HG03025 (cell line): ENCODE measurements at regions not wholly inside any gene's neighbourhood (a gene's known extent, or its start where the extent isn't known, plus 50 kb on each side); places are given as distances from the start of the nearest gene placed in this dataset.
A peak's percentile ranks its signal among the peaks of the same experiment; 100 is the strongest.

Experiments
- ATAC-seq: cut with Tn5 transposase; IDR thresholded peaks from one replicate; pipeline ENCODE4 v1.9.1; 2021; ENCODE audit warnings: mild to moderate bottlenecking, moderate library complexity; ENCODE audit not compliant: unreplicated experiment, low FRiP score

DNA sequence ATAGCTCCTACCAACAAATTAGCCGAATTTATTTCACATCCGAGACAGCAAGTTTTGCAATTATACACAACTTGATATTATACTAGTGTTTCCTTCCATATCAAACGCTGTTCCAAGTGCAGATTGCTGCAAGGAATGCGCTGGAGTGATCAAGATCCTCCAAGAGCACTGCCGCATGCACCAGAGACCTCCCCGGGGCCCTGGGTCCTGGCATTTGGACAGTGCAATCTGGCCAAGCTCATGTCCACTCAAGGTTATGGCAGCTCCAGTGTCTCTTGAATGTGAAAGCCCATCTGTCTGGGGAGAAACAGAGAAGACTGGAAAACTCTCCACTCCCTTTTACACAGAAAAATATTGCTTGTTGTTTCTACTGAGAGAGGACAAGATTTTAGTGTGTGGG lies 111.9 kb downstream of the HSPH1 start:
- no peak for ATAC-seq

DNA sequence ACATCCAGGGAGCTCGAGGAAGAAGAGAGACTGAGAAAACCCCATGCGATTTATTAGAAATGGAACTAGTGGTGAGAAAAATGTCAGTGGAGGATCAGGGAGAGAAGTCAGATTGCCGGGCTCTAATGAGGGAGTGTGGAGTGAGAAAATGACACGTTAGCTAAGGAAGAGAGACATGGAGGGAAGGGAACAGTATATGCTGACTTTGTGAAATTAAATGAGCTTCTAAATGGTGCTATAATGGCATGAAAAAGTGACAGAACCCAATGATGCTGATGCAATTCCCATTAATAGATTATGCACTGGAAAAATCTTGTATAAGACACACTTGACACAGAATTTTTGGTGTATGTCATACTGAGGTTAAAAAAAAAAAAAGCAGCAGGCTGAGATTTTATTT lies 112.6 kb downstream of the HSPH1 start:
- ATAC-seq, result no peak

DNA sequence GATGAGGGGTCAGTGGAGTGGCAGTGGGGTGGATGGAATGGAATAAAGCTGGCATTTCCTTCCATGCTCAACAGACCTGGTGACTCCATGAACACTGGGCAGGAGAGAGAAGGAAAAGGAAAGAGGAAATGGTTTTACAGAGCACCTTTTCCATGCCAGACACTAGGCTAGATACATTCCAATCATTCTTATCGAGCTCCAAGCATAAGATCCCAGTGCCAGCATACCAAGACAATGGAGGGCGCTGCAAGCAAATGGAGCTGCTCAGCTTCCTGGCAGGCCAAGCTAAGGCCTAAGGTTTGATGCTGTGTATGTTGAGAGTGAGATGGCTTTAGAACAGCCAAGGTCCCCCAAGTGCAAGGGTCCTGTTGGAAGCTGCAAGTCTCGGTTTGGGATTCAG lies 113.2 kb downstream of the HSPH1 start:
- ATAC-seq, result no peak

DNA sequence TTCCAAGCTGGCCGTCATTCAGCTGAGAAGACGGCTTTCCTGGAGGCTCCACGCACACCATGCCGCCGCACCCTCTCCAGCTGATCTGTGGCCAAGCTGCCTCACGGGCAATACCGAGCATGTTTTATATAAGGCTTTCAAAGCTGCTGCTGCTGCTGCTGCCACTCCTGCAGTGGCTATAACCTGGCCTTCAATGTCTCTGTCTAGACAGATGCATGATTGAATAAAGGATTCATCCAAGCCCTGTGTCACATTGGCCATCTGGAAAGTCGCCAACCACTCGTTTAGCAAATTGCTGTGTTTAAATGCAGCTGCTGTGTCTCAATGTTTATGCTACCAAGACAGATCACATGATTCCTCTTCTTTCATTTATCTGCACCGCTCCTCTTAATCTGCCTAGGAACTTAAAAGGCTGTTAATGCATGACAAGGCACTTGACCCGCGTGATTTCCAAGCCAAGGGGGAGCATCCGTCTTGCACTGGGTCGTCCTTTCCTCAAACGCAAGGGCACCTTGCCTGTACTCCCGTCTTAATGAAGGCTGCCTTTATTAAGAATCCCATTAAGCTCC lies 114.3 kb downstream of the TEX26 start:
- no peak for ATAC-seq

DNA sequence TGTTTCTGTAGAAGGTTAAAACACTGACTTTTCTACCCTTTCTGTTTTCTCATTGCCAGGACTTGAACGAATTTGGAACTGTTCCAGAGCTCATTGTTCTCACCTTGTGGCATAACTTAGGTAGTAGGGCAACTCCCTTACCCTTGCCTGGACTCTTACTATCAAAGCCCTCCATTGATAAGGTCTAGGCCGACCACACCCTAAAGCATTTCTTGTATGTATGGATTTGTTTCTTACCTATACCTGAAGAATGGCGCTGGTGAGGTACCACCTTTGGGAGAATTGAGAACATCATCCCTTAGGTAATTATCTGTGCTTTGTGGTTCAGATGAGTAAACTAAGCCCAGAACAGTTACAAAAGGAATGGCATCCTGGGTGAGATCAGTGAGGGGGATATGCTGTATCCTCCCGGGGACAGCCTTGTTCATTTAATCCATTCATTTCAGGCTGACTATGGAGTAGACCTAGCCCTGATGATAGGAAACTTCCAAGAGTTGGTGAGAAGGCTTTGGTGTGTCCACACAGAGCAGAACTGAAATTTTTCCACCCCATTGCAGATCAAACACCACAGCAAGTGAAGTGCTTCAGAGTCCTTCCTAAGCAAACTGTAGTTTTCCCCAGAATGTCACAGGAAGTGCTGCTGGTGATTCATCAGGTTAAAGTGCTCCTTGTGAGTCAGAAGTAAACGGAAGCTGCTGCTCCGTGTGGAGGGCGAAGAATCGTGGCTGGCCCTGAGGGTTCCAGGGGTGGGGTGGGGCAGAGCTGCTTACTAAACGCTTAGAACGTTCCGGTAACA lies 113.0 kb downstream of the TEX26 start:
- ATAC-seq, result no peak

DNA sequence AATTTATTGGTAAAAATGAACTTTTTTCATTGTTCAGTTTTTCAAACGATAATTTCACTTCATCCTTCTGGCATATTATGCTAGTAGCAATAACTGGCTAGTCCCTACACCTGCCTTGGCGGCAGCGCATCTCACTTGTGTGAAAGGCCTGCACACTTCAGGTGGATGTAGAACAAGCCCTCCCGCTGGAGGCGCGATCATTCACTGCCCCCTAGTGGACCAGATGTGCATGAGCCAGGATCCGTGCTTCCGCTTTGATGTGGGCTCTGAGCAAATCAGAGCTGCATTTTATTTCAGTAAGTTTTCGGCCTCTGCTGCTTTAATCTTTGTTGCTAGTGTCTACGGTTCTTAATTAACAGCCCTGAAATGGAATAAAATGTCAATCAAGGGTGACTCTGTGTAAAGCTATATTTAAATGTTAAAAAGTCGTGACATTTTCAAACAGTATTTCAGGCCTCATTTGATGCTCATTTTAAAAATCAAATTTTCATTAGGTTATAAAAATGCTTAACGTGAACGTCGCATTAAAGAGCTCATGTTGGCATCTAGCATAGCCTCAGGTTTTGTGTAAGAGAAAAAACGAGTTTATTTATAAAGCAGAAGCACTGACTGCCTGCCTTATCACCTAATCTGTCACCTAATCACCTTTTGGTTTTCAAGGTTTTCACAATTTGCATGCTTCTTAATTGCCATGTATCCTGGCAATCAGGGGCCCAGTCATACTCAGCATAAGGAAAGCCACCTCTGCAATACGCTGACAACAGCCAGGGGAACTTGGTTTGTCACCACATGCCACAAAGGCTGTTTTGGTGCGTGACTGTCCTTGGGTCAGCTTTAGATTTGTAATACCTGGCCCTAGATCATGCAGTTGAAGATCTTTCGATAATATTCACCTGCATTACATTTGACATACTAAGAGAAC lies 112.2 kb downstream of the TEX26 start:
- ATAC-seq, result peak; percentile 91

DNA sequence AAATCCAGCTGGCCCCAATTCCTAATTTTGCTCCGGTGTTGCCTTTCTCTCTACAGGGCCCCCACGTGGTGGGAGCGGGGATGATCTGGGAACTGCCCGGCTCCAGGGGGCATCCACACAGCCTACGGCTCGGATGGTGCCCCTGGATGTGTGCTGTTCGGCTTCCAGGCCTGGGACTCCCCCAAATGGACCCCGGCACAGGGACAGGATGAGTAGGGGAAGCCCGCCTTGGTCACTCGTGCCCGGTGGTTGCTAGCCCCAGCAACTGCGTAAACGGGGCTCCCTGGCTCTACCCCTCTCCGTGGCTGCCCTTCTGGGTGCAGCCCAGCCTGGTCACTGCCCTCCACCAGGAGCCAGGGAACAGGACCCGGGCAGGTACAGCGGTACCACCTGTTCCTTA lies 111.5 kb downstream of the TEX26 start:
- ATAC-seq, result peak; percentile 6

DNA sequence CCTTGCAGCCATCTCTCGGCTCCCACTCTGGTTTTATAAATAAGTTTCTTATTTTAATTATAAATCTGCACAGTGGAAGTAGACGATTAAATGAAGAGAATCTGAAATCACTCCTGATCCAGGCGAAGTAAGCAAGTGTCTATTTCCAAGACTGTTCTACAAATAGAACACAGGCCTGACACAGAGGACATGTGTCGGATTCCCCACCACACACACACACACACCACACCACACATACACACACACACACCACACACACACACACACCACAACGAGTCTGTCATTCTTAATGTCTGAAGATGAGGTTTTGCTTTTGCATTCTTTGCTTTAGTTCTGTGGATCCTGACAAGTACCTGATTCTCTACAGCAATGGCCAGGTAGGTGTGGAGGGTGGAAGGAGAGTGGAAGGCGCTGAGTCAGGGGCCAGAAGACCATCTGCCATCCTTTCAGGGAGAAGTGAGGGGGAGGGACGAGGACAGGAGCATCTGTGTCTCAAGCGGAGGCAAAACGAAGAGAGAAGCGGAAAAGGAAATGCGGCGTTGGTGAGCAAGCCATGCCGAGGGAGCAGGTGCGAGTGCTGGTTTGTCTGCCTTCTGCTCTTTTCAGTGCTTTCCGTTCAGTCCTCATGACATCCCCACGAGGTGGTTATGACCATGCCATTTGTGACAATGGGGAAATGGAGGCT lies 110.2 kb downstream of the TEX26 start:
- no peak for ATAC-seq

DNA sequence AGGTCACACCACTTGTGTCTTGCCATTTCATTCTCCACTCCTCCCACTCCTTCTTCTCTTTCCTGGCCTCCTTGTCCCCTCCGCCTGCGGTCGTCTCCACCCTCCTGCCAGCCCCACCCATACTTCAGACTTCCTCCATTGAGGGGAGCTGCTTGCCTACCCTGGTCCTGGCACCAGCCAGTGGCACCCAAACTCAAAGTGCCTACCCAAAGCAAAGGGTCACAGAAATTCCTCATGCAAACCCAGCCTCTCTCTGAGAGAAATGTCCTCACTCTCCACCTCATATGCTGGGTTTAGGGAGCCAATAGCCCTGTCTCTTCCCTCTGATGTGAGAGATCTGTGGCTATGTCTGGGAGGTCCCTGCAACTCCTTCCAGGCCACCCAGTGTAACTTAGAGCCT lies 109.6 kb downstream of the TEX26 start:
- no peak for ATAC-seq

DNA sequence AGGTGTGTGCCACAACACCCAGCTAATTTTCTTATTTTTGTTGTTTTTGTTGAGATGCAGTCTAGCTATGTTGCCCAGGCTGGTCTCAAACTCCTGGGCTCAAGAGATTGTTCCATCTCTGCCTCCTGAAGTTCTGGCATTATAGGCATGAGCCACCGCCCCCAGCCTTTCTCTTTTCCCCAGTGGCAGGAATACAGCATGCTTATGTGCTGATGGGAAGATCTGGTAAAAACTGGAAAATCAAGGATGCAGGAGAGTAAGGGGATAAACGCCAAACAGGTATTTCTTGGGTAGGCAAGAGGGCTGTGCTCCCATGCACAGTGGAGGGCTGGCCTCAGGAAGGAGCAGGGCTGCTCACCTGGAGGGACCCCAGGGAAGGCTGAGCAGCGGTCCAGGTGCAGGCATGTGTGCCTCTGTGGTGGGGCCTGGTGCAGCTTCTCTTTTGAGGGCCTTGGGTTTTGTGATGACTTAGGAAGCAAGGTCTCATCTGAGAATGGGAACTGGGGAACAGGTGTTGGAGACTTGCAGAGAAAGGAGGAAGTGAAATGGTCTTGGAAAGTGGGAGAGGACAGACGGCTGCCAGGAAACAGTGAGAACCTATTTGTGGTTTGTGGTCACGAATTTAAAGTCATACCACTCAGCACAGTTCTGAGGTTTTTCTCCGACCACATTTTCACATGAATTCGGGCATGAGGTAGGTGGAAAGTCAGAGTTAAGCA lies 106.5 kb downstream of the TEX26 start:
- peak; percentile 75 for ATAC-seq

DNA sequence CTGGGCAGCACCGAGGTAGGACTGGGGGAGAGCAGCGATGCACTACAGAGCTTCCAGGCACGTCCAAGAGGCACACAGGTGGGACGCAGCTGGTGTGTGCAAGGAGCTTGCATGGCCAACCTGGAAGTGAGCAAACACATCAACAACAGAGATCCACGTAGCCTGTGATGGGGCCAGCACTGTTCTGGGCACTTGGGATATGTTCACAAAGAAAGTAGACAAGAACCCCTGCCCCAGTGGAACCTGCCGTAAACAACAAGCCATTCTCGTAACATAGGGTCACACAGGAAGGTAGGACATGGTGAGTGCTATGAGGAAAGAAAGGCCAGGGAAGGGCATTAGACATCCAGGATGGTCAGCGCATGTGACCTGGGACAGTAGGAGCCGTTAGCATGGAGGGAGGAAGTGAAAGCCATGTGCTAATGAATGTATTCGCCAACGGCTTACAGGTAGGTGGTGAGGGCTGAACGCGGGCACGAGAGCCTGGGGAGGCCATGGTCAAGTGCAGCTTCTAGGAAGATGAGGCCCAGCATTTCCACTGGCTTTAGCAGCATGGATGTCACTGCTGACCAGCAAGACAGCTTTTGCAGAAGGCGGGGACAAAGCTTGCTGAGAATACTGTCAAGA lies 105.5 kb downstream of the TEX26 start:
- no peak for ATAC-seq

DNA sequence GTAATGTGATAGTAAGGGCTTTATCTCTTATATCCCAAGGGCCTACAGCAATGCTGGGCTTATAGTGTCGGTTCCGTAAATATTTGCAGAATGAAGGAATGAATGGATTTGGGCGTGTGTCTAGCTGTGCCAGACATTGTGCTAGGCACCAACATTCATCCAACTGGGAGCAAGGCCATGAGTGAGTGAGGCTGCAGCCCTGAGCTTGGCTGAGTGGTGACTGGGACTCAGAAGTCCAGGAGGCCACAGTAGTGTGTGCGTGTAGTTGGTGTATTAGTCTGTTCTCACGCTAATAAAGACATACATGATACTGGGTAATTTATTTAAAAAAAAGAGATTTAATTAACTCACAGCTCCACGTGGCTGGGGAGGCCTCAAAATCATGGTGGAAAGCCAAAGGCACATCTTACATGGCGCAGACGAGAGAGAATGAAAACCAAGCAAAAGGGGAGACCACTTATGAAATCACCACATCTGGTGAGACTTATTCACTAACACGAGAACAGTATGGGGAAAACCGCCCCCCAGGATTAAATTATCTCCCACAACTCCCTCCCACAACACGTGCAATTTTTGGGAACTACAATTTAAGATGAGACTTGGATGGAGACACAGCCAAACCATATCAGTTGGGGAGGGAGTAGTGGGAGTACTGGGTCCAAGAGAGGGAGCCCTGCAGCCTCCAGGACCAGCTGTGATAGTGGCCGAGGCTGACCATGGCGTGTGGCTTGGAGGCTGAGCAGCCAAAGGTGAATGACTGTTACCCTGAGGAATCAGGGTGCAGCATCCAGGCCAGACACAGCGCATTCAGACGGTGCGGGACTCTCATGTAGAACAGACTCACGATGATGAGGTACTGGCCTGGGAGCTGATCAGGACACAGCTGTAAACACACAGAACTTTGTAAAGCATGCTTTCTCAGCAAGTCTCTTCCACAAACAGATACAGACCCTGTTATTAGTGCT lies 104.6 kb downstream of the TEX26 start:
- ATAC-seq, result no peak

DNA sequence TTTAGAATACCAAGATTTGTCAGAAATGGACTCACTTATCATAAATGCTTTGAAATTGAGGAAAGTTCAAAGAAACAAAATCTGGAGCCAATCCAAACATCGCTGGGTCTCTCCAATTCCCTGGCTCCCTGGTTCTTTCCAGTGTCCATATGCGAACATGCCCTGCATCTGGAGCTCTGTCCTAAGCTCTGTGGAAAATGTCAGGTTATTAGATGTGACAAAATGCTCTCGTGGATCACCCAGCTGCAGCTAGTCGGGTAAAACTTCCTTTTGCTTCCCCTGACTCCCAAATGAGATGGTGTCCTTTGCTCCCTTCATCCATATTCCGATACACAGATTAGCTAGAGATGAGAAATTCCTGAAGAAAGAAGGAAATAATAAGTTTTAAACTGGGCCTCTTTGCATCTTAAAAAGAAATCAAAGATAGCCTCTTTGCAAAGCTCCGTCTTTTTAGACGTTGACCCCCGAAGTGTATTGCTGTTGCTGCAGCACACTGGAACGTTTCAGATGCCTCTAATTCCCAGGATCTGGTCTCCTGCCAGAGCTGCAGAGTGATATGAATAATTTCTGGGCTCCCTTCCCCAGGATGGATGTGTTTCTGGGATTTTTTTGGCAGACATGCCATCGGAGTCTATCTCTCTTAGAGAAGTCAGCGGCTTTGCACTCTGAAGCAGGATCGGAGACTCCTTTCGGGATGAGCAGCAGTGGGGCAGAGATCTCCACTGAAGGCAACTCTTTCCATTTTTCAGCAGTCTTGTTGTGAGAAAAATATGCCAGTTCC lies 102.9 kb downstream of the TEX26 start:
- ATAC-seq, result no peak

DNA sequence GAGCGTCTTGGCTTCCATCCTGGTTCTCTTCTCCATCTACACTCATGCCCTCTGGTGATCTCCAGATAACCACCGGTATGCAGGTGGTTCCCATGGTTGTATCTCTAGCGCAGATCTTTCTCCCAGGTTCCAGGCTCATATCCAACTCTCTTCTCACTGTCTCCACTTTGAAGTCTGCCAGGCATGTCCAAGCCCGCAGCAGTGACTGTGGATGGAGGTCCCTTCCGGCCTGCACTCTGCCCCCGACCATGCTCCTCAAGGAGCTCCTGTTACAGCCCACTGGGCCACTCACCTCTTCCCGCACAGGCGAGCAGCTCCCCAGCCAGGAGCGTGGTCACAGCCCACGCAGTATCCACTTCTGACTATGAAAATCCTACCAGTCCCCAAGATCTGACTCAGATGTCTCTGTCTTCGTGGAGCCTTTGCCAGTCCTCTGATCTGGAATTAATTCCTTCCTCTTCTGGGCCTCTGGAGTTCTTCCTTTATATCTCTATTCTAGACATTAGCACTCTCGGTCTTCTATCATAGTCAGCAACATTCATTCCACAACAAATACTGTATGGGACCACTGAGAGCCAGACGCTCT lies 100.2 kb downstream of the TEX26 start:
- ATAC-seq, result no peak

DNA sequence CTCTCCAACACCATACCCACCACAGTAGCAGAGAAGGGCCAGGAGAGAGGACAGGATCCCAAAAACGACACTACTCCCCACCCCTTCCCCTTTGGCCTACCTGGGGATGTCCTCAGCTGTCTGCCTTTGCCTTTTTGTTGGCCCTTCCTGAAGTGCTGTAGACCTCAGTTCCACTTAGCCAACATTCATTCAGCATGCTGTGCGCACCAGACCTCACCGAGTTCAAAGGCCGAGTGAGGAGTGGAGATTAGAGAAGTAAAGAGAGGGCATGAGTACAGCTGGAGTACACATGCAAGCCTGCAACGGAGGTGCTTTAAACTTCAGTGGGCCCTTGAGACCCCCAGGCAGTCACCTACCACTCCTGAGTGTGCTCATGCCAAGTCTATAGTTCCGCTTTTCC lies 99.0 kb downstream of the TEX26 start:
- ATAC-seq, result no peak

DNA sequence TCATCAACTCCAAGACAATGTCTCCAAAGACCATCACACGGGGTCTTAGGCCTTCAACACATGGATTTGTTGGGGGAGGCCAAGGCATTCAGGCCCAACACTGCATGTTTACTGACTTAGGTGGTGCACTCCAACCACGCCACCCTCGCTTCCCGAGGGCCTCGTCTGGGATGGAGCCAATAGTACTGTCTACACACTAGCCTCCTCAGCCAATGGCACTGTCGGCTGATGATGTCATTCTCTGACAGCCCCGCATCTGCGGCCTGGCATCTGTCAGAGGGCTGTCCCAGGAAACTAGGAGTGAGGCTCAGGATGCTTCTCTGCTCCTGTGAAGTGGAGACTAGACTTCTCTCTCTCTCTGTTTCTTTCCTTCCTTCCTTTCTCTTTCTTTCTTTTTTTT lies 96.6 kb downstream of the TEX26 start:
- no peak for ATAC-seq

DNA sequence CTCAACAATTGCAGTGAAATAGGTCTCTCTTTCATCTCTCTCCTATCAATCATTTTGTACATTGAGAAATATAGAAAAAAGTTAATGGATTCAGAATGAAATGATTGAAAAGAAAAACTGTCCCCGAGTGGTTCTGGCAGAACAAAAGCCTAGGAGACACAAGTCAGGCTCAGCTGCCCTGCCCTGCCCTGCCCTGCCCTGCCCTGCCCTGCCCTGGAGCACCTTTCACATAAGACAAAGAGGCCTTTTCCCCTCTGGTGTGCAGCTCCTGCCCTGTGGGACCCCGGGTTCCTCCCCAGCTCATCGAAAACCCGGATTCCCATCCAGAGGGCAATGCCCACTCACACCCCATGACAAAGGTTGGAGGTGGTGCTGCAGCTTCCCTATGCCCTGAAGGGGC lies 94.7 kb downstream of the TEX26 start:
- ATAC-seq, result no peak
